ENCODE measurements at regions not wholly inside any gene's neighbourhood (a gene's known extent, or its start where the extent isn't known, plus 50 kb on each side); places are given as distances from the start of the nearest gene placed in this dataset.
"Not testable (repeated sequence)": the region's sequence is repeated elsewhere in the genome, so short reads cannot be mapped to it uniquely, and the experiment has no call there.

- intact Hi-C loops (cut with DNase I) = no loop called here
- peak; percentile 60 for DNase-seq (ENCODE audit: extremely low spot score)
- Histone ChIP-seq H3K9me3 (peaks cover 0 to 3% (median 0%) of the 10 kb centered on the region in 4 donors), H3K36me3 (no peaks in the 10 kb centered on the region), H3K4me3 (no peak overlapping the region), H3K4me1 (no peaks in the 10 kb centered on the region), H3K27ac (replicated peaks in 1 of 4) (no peak overlapping the region), H3K27me3 (peaks cover 0 to 9% (median 0%) of the 10 kb centered on the region in 4 donors)
- WGBS = 86% methylated on average over 7 of the region's 7 CpGs
- no peak for TF ChIP-seq CTCF (IDR thresholded peaks at IDR 0.05)
- TF ChIP-seq EP300 (IDR thresholded peaks at IDR 0.05) = no peak
- no peak for TF ChIP-seq POLR2A (IDR thresholded peaks at IDR 0.05; ENCODE audit: low read depth)
- TF ChIP-seq POLR2AphosphoS5 (IDR thresholded peaks at IDR 0.05) = no peak
Measured at GRCh38 chr13:112263152-112263551, 113.0 kb upstream of the SPACA7 start.

GRCh38 chr13:112267660-112268059 is 108.5 kb upstream of the SPACA7 start:
- TF ChIP-seq POLR2AphosphoS5 (IDR thresholded peaks at IDR 0.05) (no peak), CTCF (IDR thresholded peaks at IDR 0.05) (no peak), EP300 (IDR thresholded peaks at IDR 0.05) (no peak), POLR2A (IDR thresholded peaks at IDR 0.05; ENCODE audit: low read depth) (no peak)
- no peak overlapping the region for H3K27ac ChIP-seq (replicated peaks in 1 of 4)
- no peak for DNase-seq (ENCODE audit: extremely low spot score)
- H3K27me3 ChIP-seq = peaks cover 0 to 11% (median 0%) of the 10 kb centered on the region in 4 donors
- no peaks in the 10 kb centered on the region for H3K4me1 ChIP-seq
- H3K4me3 ChIP-seq = no peak overlapping the region
- 73% methylated on average over 3 of the region's 3 CpGs for WGBS
- H3K36me3 ChIP-seq = no peaks in the 10 kb centered on the region
- H3K9me3 ChIP-seq = peaks cover 0 to 3% (median 0%) of the 10 kb centered on the region in 4 donors
- intact Hi-C loops (cut with DNase I) = no loop called here

- Histone ChIP-seq H3K4me1 (no peaks in the 10 kb centered on the region), H3K27ac (replicated peaks in 1 of 4) (no peak overlapping the region), H3K27me3 (peaks cover 0 to 17% (median 0%) of the 10 kb centered on the region in 4 donors), H3K9me3 (no peaks in the 10 kb centered on the region), H3K36me3 (no peaks in the 10 kb centered on the region), H3K4me3 (no peak overlapping the region)
- no peak for DNase-seq (ENCODE audit: extremely low spot score)
- WGBS = 67% methylated on average over 2 of the region's 2 CpGs
- intact Hi-C loops (cut with DNase I) = no loop called here
- TF ChIP-seq CTCF (IDR thresholded peaks at IDR 0.05) = no peak
- no peak for TF ChIP-seq POLR2A (IDR thresholded peaks at IDR 0.05; ENCODE audit: low read depth)
- no peak for TF ChIP-seq POLR2AphosphoS5 (IDR thresholded peaks at IDR 0.05)
- no peak for TF ChIP-seq EP300 (IDR thresholded peaks at IDR 0.05)
Measured at GRCh38 chr13:112270951-112271350, 105.2 kb upstream of the SPACA7 start.

GRCh38 chr13:112286733-112287132 is 89.4 kb upstream of the SPACA7 start:
- DNase-seq (ENCODE audit: extremely low spot score); H3K27ac ChIP-seq (replicated peaks in 1 of 4); H3K27me3 ChIP-seq; intact Hi-C loops (cut with DNase I); H3K36me3 ChIP-seq; H3K4me3 ChIP-seq; H3K4me1 ChIP-seq: not testable (repeated sequence)
- peaks cover 0 to 12% (median 0%) of the 10 kb centered on the region in 4 donors for H3K9me3 ChIP-seq

GRCh38 chr13:112320303-112320702 is 55.9 kb upstream of the SPACA7 start:
- intact Hi-C loops (cut with DNase I) = no loop called here
- Histone ChIP-seq H3K27me3 (peaks cover 0 to 9% (median 0%) of the 10 kb centered on the region in 4 donors), H3K27ac (replicated peaks in 1 of 4) (no peak overlapping the region), H3K4me3 (no peak overlapping the region), H3K9me3 (no peaks in the 10 kb centered on the region), H3K4me1 (no peaks in the 10 kb centered on the region), H3K36me3 (no peaks in the 10 kb centered on the region)
- no peak for DNase-seq (ENCODE audit: extremely low spot score)
- TF ChIP-seq CTCF (IDR thresholded peaks at IDR 0.05) (no peak), POLR2A (IDR thresholded peaks at IDR 0.05; ENCODE audit: low read depth) (no peak), EP300 (IDR thresholded peaks at IDR 0.05) (no peak), POLR2AphosphoS5 (IDR thresholded peaks at IDR 0.05) (no peak)
- 88% methylated on average over 7 of the region's 7 CpGs for WGBS

Measured in esophagus muscularis mucosa (tissue), 4 donors.